ENCODE measurements at regions not wholly inside any gene's neighbourhood (a gene's known extent, or its start where the extent isn't known, plus 50 kb on each side); places are given as distances from the start of the nearest gene placed in this dataset.

DNA sequence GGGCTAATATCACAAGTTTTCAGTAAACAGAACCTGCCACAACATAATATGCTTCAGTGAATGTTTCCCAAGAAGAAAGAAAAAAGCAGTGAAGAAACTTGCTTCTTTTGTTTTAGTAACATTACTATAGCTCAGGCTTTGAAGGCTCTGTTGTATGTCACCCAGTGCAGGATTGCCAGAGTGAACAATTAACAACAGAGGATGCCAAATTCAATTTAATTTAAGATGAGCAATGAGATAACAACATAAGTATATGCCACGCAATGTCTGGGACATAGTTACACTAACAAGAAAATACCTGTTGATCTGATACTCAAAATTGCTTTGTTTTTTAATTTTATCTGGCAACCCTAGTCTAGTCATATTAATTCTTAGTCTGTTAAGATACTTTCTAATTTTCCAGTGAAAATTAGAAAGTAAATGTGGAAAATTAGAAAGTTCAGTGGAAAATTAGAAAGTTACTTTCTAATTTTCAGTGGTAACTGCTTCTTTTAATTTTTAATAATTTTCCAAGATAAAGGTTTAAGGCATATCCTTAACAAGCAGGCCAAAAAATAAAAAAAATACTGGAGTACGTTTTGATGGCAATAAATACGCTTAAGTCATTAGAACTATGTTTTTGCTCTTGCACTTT lies 336.3 kb downstream of the SLITRK6 start:
- DNase-seq = no peak
- ATAC-seq = no peak

DNA sequence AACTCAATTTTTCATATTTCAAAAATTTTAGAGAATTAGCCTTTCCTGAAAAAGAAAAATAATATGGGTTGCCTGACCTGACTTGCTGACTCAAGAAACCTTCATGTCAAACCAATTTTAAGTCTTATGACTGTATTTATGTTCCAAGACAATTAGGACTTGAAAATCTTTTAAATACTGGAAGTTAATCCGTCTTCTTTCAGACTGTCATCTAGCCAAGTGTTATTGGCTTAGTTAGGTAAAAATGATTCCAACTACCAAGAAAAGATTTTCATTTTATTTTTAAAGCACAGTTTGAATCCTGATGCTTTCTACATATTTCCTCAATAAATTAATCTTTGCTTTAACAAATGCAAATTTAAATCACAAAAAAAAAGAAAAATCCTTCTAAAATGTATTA lies 337.6 kb downstream of the SLITRK6 start:
- ATAC-seq (no peak), DNase-seq (no peak)

- no peak for ATAC-seq
- no peak for DNase-seq
These were observed 353.7 kb downstream of the SLITRK6 start for GRCh38 chr13:85445534-85445933.

DNA sequence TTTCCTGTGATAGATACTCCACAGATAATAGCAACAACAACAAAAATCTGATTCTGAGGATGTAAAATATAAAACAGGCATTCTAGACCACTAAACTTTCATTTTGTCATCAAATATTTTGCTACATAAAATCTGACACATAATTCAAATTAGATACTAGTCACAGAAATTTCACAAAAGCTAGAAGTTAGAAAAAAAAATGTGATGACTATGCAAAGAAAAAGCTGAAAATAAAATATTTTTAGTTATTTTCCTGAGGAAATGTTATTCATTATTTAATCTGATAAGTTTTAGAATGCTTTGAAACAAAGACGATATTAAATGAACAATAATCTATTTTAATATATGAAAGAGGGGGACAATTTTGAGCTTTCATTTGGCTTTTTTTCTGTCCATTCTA lies 357.2 kb downstream of the SLITRK6 start:
- ATAC-seq = no peak
- no peak for DNase-seq

GRCh38 chr13:85441364-85441763 lies 357.9 kb downstream of the SLITRK6 start:
- ATAC-seq = no peak
- DNase-seq = no peak

GRCh38 chr13:85436029-85436428 lies 363.2 kb downstream of the SLITRK6 start:
- ATAC-seq (no peak), DNase-seq (no peak)

- ATAC-seq (no peak), DNase-seq (no peak)
These were observed 364.3 kb downstream of the SLITRK6 start for GRCh38 chr13:85434927-85435326.

DNA sequence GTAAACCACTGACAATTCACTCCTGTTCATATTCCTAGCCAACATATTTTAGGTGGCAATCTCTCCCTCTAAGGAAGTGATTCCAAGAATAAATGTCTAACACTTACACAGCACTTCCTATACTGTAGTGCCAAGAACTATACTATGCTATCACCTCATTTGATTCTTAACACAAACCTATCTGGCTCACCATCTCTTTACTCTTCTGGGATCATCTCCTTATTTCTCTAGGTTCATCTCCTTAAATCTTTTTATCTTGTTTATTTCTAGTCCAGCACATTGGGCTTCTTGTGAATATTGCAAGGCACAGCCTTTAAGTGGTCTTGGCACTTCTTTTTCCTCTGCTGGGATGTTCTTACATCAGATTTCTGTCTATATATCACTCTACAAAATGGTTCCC lies 366.3 kb downstream of the SLITRK6 start:
- no peak for ATAC-seq
- DNase-seq = no peak

- DNase-seq (no peak), ATAC-seq (no peak)
These were observed 367.5 kb downstream of the SLITRK6 start for GRCh38 chr13:85431720-85432119.

DNA sequence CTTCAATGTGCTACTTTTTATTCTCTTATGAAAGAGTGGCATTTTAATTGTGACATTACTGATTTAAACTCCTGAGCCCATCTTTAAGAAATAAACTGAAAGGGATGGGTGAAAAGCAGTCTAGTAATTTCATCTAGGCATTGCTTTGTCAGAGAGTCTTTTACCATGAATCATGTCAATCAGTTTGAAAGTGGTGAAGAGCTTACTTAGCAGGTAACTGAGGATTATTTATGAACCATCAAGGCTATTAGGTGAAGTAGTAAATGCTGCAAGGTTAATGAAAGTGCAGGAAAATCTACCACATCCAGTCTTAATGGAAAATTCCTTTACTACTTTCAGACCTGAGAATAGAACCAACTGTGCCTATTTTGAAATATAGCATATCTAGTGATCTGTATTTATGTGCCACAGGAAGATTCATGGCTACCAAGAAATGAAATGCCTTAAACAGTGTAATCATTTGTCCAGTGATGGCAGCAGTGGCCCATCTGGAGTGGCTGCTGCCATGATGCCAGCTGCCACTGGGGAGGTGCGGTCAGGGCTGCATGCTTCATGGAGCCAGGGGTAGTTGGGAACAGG lies 368.9 kb downstream of the SLITRK6 start:
- ATAC-seq = no peak
- DNase-seq = no peak

- ATAC-seq (no peak), DNase-seq (no peak)
These were observed 371.8 kb downstream of the SLITRK6 start for GRCh38 chr13:85427416-85427815.

- DNase-seq (no peak), ATAC-seq (no peak)
These were observed 379.1 kb downstream of the SLITRK6 start for GRCh38 chr13:85420136-85420535.

DNA sequence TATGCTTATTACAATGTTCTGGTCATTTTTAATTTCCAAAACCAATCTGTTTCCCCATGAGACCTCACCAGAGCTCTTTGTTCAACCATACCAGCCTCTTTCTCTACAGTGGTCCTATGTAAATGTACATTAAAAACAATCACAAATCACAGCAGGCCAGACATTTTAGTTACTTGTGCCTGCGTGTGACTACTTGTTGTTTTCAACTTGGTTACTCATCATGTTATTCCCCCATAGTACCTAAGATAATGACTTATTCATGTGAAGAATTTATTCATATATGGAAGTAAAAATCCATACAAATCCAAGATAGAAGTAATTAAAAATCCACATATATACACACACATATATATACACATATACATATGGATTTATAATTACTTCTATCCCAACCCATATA lies 379.6 kb downstream of the SLITRK6 start:
- ATAC-seq (no peak), DNase-seq (no peak)

GRCh38 chr13:85417807-85418206 lies 381.4 kb downstream of the SLITRK6 start:
- DNase-seq = no peak
- no peak for ATAC-seq

DNA sequence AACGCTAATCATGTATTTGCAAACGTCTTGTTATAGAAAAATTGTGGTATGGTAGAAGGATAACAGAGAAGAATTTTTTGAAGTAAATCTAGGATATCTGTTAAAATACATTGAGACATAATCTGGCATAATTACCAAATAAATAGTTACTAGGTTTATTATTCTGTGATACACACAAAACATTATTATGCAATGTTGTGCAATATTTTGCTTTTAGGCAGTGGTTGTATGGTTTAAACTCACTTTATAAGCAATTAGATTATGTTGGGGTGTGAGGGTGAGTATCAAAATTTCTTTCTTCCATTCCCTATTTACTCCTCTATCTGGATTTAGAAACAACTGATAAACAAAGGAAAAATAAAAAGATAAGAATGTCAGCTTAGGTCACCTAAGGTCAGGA lies 385.6 kb downstream of the SLITRK6 start:
- DNase-seq (no peak), ATAC-seq (no peak)

GRCh38 chr13:85412448-85412847 lies 386.8 kb downstream of the SLITRK6 start:
- ATAC-seq = no peak
- DNase-seq = no peak

GRCh38 chr13:85411591-85411990 lies 387.6 kb downstream of the SLITRK6 start:
- ATAC-seq (no peak), DNase-seq (no peak)

- ATAC-seq = no peak
- DNase-seq = no peak
These were observed 390.8 kb downstream of the SLITRK6 start for GRCh38 chr13:85408415-85408814.

DNA sequence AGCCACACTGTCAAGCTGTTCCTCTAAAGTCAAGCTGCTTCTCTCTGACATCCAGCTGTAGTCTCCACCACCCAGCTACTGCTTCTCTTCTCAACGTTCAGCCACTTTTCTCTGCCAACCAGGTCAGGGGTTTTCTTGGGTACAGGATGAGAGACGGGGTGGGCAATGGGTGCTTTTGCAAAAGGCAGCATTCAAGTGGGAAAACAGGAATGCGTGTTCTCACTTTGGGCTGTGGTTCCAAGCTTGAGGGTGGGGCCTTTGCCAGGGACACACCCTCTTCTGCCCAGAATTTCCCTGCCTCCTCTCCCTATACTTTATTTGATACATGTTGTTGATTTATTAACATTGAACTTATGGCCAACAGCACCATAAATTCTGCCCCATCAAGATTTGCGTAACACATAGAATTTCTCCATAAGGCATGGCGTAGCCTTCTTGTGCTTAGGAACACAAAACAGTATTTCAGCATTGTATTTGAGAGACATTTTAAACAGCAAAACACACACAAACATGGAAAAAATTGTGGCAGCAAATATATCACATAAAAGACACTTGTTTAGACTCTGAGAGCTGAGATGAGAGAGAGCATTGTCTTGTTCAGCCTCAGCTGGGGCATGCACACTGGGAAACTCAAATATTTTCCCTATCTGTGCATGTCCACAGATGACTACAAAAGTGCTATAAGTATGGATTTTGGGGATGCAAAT lies 392.8 kb downstream of the SLITRK6 start:
- DNase-seq (no peak), ATAC-seq (no peak)

- DNase-seq (no peak), ATAC-seq (no peak)
These were observed 393.8 kb downstream of the SLITRK6 start for GRCh38 chr13:85405316-85405897.

DNA sequence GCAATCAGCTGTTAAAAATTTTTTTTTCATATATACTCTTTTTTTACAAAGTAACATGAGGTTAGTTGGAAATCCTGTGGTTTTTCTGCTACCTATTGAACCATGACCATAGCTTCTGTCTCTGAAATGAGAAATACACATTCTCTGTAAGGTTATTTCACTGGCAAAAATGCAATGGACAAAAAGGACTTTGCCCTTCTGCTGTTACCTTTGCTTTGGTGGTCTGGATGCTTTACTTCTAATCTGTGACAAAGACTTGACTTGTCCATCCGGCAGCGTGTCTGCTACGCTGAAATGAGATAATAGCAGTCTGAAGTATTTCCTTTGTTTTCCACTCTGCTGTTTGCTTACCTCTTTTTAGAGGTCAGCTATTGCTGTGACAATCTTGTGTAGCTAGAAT lies 412.8 kb downstream of the SLITRK6 start:
- no peak for DNase-seq
- no peak for ATAC-seq

GRCh38 chr13:85383291-85383690 lies 415.9 kb downstream of the SLITRK6 start:
- ATAC-seq = no peak
- DNase-seq = no peak

GRCh38 chr13:85381082-85381481 lies 418.1 kb downstream of the SLITRK6 start:
- DNase-seq (no peak), ATAC-seq (no peak)

- ATAC-seq = no peak
- DNase-seq = no peak
These were observed 419.2 kb downstream of the SLITRK6 start for GRCh38 chr13:85379991-85380390.

Data from stimulated activated naive CD8-positive, alpha-beta T cell treated with anti-CD3 and anti-CD28 coated beads, Interleukin-15, Interleukin-2, amounts not matched to agents 100 U/mL and 50 U/mL, for 24 hours (primary cell).